ENCODE measurements at regions not wholly inside any gene's neighbourhood (a gene's known extent, or its start where the extent isn't known, plus 50 kb on each side); places are given as distances from the start of the nearest gene placed in this dataset.

- Histone ChIP-seq H2BK120ac (ENCODE audit: low read depth, low read length) (no peak overlapping the region), H3K9me3 (ENCODE audit: control insufficient read depth, insufficient read depth, low read length) (no peaks in the 10 kb centered on the region), H3K14ac (replicated peaks; ENCODE audit: low read depth, low read length) (no peak overlapping the region), H2BK15ac (ENCODE audit: low read depth, low read length) (no peak overlapping the region), H2AK9ac (replicated peaks; ENCODE audit: low read depth, low read length, poor library complexity) (no peak overlapping the region), H3K23ac (ENCODE audit: low read depth, low read length) (no peak overlapping the region), H3K18ac (ENCODE audit: low read depth, low read length) (no peak overlapping the region), H4K20me1 (ENCODE audit: insufficient read depth, low read length) (no peaks in the 10 kb centered on the region), H3K4me2 (ENCODE audit: low read depth, low read length) (no peak overlapping the region), H3K4ac (ENCODE audit: low read depth, low read length) (no peak overlapping the region), H4K5ac (ENCODE audit: low read depth, low read length) (no peak overlapping the region), H3K4me1 (ENCODE audit: control insufficient read depth, insufficient read depth, low read length) (no peaks in the 10 kb centered on the region), H2BK20ac (ENCODE audit: low read depth, low read length) (no peak overlapping the region), H3K56ac (ENCODE audit: extremely low read depth, insufficient read depth, low read length) (no peak overlapping the region), H3K4me3 (ENCODE audit: insufficient read depth, low read depth, low read length) (no peak overlapping the region), H3K27ac (ENCODE audit: insufficient read depth, low read length) (no peak overlapping the region), H2AK5ac (ENCODE audit: low read depth, low read length) (no peak overlapping the region), H4K91ac (ENCODE audit: insufficient read depth, low read depth, low read length) (no peak overlapping the region), H3K9ac (ENCODE audit: low read depth, low read length) (no peak overlapping the region), H2AFZ (replicated peaks; ENCODE audit: low read length, poor library complexity) (no peak overlapping the region), H2BK5ac (ENCODE audit: low read depth, low read length, poor library complexity, severe bottlenecking) (no peak overlapping the region), H3K36me3 (ENCODE audit: control insufficient read depth, insufficient read depth, low read length) (no peaks in the 10 kb centered on the region), H3K79me1 (ENCODE audit: low read depth in 1 of 2, low read length in 2 of 2) (no peaks in the 10 kb centered on the region), H3K9me1 (ENCODE audit: insufficient read depth, low read length) (no peaks in the 10 kb centered on the region), H3K27me3 (ENCODE audit: control insufficient read depth, insufficient read depth, low read length) (no peaks in the 10 kb centered on the region), H4K8ac (ENCODE audit: low read depth in 2 of 2, low read length in 2 of 2) (no peak overlapping the region)
- ATAC-seq (ENCODE audit: low read depth) (no peak), DNase-seq (no peak)
- POLR2A ChIA-PET (ENCODE audit: unreplicated experiment) = no interaction called here
- no CpG with 5 or more reads among the region's 1 CpG for WGBS, 2 experiments (ENCODE audit: extremely low coverage in 2 of 2, insufficient read length in 1 of 2)
- no TSS peak for BruUV-seq (replicated peaks)
- in situ Hi-C loops (cut with MboI; ENCODE audit: low sequenced_read_pairs) (no loop called here), dilution Hi-C loops (cut with HindIII; ENCODE audit: low sequenced_read_pairs, unreplicated experiment) (no loop called here), intact Hi-C loops (cut with micrococcal nuclease) (no loop called here)
- CTCF ChIA-PET = no interaction called here
- no peak for TF ChIP-seq RAD21 (IDR thresholded peaks at IDR 0.05; ENCODE audit: low read length)
- no peak for TF ChIP-seq RCOR1 (IDR thresholded peaks at IDR 0.05; ENCODE audit: insufficient replicate concordance, low read length)
- no peak for TF ChIP-seq SMC3 (IDR thresholded peaks at IDR 0.05; ENCODE audit: low read depth, low read length)
- no peak for TF ChIP-seq NFE2L2 (IDR thresholded peaks at IDR 0.05; ENCODE audit: low read depth, low read length)
- TF ChIP-seq RFX5 (IDR thresholded peaks at IDR 0.05; ENCODE audit: low read depth, low read length) = no peak
- TF ChIP-seq POLR2A (IDR thresholded peaks at IDR 0.05; ENCODE audit: low read depth, low read length) = no peak
- no peak for TF ChIP-seq MAFK (IDR thresholded peaks at IDR 0.05; ENCODE audit: low read depth, low read length)
Observed at GRCh38 chr14:44768935-44769334, 192.8 kb downstream of the KLHL28 start.

Data from IMR-90 (cell line).